IPS-18a (cell line): ENCODE measurements at regions not wholly inside any gene's neighbourhood (a gene's known extent, or its start where the extent isn't known, plus 50 kb on each side); places are given as distances from the start of the nearest gene placed in this dataset.

Experiments used
- H3K27ac ChIP-seq: one replicate; pipeline ENCODE4 v1.5.1; 2013; ENCODE audit warnings: low read length
- H3K27me3 ChIP-seq: one replicate; pipeline ENCODE4 v1.6.1; 2013; ENCODE audit warnings: mild to moderate bottlenecking, low read length; ENCODE audit not compliant: control insufficient read depth, insufficient read depth
- H3K36me3 ChIP-seq: one replicate; pipeline ENCODE4 v1.6.1; 2013; ENCODE audit warnings: low read depth, low read length; ENCODE audit not compliant: control insufficient read depth
- H3K4me1 ChIP-seq: one replicate; pipeline ENCODE4 v1.6.1; 2013; ENCODE audit warnings: low read depth, low read length; ENCODE audit not compliant: control insufficient read depth
- H3K4me3 ChIP-seq: one replicate; pipeline ENCODE4 v1.5.1; 2013; ENCODE audit warnings: low read length
- H3K9ac ChIP-seq: one replicate; pipeline ENCODE4 v1.6.1; 2013; ENCODE audit warnings: mild to moderate bottlenecking, low read length, moderate library complexity
- H3K9me3 ChIP-seq: one replicate; pipeline ENCODE4 v1.6.1; 2013; ENCODE audit warnings: low read depth, low read length; ENCODE audit not compliant: control insufficient read depth

DNA sequence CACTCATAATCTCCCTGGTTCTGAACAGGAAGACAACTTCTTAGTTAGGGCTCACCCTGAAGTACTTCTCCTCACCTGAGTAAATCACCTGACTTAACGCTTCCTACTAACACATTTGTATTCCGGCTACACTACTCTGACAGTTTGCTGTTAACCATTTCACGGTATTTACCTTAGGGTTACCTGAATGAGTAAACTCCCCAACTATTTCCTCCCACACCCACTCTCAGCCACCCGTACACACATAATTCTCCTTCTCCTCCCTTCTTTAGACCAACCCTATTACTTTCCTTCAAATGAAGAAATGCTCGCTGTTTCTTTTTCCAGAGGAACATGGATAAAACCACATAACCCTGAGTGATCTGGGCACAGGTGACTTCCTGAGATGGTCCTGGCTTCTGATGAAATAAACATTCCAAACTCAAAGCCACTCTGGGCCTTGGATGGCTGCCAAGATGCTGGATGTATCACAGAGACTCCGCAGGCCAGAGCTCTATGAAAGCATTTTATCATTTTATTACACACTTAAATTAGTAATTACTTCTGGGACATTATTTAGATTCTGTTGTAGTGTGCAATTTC is 183.6 kb upstream of the ATP11B start:
- H3K27me3 ChIP-seq: no peaks in the 10 kb centered on the region
- H3K4me1 ChIP-seq: peaks cover 3% of the 10 kb centered on the region
- no peaks in the 10 kb centered on the region for H3K36me3 ChIP-seq
- no peaks in the 10 kb centered on the region for H3K9me3 ChIP-seq
- H3K4me3 ChIP-seq: no peak overlapping the region
- no peak overlapping the region for H3K9ac ChIP-seq
- no peak overlapping the region for H3K27ac ChIP-seq

DNA sequence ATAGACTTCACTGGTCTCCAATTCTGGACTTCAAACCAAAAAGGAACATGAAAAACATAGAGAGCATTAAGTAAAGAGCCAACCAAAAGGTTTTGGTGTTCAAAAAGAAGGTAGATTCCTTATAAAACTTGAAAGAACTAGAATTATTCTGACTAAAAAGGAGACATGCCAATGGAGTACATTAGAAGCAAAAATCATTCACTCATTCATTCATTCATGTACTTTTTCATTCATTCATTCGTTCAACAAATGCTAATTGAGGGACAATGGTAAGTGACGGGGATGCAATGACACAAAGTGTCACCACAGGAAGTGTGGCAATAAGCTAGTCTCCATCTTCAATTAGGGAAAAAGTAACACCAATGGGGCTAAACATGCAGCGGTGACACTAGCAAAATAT is 181.0 kb upstream of the ATP11B start:
- peaks cover 8% of the 10 kb centered on the region for H3K4me1 ChIP-seq
- no peak overlapping the region for H3K9ac ChIP-seq
- H3K27me3 ChIP-seq: no peaks in the 10 kb centered on the region
- no peaks in the 10 kb centered on the region for H3K9me3 ChIP-seq
- no peaks in the 10 kb centered on the region for H3K36me3 ChIP-seq
- no peak overlapping the region for H3K4me3 ChIP-seq
- no peak overlapping the region for H3K27ac ChIP-seq

DNA sequence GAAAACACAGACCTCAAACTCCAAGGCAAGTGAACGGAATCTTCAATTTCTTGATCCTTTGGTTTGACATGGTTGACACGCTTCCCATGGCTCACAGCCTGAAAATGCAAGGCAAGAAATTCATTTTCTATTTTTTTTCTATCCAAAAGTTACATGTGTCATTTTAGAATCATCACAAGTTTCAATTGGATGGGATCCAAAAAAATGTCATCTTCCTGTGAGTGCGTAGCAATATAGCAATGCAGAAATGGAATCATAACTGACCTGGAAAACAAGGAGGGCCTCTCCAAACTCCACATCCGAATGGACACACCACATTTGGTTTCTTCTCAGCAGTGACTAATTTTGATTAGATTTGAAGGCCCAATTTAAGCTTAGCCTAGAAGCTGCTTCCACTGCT is 175.8 kb upstream of the ATP11B start:
- Histone ChIP-seq H3K4me3 (no peak overlapping the region), H3K36me3 (no peaks in the 10 kb centered on the region), H3K9ac (no peak overlapping the region), H3K27me3 (no peaks in the 10 kb centered on the region), H3K4me1 (peaks cover 18% of the 10 kb centered on the region), H3K27ac (no peak overlapping the region), H3K9me3 (no peaks in the 10 kb centered on the region)

DNA sequence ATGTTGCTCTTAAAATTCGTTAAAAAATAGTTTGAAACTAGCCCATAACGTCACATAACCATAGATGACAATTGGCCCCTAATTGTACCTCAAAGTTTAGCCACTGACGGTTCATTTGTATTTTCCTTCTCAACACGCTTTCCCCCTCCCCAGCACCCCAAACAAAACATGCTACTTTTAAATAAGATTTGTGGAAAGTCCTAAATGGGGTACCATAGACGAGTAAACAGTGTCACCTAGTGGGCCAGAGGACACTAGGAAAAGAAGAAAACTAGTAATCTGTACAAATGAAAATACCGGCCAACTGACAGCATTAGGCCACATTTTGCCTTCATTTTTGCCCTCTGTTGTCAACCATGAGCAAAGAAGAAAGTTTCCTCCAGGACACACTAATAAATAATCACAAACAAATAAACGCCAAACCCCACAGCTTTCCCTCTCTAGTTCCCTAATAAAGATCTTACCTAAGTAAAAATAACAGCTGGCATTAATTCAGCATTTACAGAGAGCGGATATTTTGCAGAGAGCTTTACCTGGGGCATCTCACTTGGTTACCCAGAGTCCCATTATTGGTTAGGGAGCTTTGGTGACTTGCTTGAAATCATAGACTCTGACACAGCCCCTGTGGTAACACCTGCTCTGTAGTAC is 175.1 kb upstream of the ATP11B start:
- no peaks in the 10 kb centered on the region for H3K36me3 ChIP-seq
- no peak overlapping the region for H3K9ac ChIP-seq
- no peak overlapping the region for H3K27ac ChIP-seq
- peaks cover 18% of the 10 kb centered on the region for H3K4me1 ChIP-seq
- no peaks in the 10 kb centered on the region for H3K9me3 ChIP-seq
- no peaks in the 10 kb centered on the region for H3K27me3 ChIP-seq
- H3K4me3 ChIP-seq: no peak overlapping the region

DNA sequence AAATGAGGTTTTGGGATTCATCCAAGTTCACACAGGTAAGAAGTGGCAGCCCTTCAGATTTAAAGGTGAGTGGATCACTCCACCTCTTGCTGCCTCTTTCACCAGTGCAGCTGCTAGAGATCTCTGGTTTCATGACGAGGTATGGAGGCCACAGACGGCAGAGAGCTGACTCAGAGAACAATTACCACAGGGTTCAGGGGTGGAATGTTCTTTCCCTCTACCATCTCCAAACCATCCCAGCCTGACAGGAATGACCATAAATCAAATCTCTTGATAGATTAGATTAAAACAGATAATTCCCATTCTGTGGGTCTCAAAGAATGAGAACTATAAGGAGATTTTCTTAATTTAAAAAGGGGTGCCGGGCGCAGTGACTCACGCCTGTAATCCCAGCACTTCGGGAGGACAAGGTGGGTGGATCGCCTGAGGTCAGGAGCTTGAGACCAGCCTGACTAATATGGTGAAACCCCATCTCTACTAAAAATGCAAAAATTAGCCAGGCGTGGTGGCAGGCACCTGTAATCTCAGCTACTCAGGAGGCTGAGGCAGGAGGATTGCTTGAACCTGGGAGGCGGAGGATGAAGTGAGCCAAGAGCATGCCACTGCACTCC is 174.2 kb upstream of the ATP11B start:
- H3K4me1 ChIP-seq: peaks cover 18% of the 10 kb centered on the region
- H3K27me3 ChIP-seq: no peaks in the 10 kb centered on the region
- H3K36me3 ChIP-seq: no peaks in the 10 kb centered on the region
- H3K27ac ChIP-seq: no peak overlapping the region
- no peak overlapping the region for H3K9ac ChIP-seq
- H3K4me3 ChIP-seq: no peak overlapping the region
- no peaks in the 10 kb centered on the region for H3K9me3 ChIP-seq

DNA sequence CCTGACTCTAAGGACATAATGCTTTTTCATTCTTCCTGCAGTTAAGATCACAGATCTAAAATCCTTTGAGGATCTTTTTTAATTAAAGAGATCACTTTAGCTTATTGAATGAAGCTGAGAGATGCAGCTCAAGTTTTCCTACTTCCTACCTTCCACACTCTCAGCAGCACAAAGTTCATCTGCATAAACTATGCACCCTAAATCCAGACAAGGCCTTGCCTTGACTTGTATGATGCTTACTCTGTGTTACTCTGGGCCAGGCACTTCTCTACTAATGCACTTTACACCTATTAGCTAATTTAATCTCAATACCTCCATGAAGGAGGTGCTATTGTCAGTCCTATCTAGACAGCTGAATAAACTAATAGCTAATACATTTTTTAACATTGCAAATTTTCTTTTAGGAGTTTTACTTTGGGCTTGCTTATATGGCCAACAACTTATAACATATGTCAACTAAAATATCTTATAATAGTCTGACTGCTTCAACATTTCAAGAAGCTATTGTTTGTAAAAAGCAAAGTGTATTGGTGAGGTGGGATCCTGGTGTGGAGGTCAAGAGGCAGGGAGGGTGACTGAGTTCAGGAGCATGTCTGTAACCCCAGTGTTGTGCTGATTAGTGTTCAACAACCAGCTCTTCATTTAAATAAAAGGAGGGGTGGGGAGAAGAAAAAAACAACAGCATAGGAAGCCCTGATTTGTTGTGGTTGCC is 172.4 kb upstream of the ATP11B start:
- H3K4me1 ChIP-seq: peaks cover 18% of the 10 kb centered on the region
- no peak overlapping the region for H3K4me3 ChIP-seq
- H3K36me3 ChIP-seq: no peaks in the 10 kb centered on the region
- no peaks in the 10 kb centered on the region for H3K27me3 ChIP-seq
- H3K9me3 ChIP-seq: no peaks in the 10 kb centered on the region
- no peak overlapping the region for H3K27ac ChIP-seq
- no peak overlapping the region for H3K9ac ChIP-seq

DNA sequence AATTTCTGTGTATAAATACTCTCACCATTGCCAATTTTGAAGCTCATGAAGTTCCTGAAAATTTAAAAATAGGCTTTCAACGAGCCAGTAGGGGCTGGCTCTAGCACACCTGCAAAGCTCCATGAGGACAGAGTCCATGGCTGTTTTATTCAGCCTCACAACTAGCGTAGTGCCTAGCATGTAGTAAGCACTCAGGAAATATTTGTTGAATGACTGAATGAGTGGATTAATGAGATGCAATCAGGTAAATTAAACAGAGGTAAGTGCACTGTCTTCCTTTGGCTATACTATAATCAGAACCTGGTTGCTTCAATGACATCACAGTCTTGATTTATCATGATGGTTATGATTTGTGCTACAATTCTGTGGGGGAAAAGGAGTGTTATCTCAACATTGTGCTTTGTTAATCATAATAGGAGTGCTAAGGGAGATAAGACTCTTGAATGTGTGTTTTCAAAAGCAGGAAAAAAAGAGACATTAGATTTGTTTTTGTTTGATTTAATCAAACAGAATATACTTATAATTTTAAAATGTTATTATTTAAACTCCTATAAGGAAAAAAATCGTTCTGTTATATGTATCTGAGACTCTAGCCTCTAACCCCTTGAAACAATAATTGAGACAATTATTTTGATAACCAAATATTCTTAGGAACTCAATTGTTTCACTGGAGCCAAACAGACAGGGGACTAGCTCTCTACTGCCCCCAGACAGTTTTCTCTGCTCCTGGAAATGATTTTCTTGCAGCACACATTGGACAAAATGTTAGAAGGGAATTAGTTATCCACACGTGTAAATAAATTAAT is 171.7 kb upstream of the ATP11B start:
- no peak overlapping the region for H3K9ac ChIP-seq
- H3K36me3 ChIP-seq: no peaks in the 10 kb centered on the region
- no peaks in the 10 kb centered on the region for H3K9me3 ChIP-seq
- no peak overlapping the region for H3K4me3 ChIP-seq
- no peaks in the 10 kb centered on the region for H3K27me3 ChIP-seq
- peaks cover 14% of the 10 kb centered on the region for H3K4me1 ChIP-seq
- H3K27ac ChIP-seq: no peak overlapping the region

DNA sequence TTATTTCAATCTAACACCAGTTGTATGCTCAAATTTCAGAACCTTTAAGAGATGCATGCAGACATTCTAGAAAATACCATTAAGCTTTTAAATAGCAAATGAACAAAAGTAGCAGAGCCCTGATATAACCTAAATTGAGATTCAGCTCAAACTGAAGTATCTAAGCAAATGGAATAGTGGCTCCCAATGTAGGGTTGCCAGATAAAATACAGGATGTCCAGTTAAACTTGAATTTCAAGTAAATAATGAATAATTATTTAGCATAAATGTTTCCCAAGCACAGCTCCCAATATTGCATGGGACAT is 171.1 kb upstream of the ATP11B start:
- Histone ChIP-seq H3K27me3 (no peaks in the 10 kb centered on the region), H3K36me3 (no peaks in the 10 kb centered on the region), H3K4me1 (peaks cover 13% of the 10 kb centered on the region), H3K9ac (no peak overlapping the region), H3K4me3 (no peak overlapping the region), H3K9me3 (no peaks in the 10 kb centered on the region), H3K27ac (no peak overlapping the region)

DNA sequence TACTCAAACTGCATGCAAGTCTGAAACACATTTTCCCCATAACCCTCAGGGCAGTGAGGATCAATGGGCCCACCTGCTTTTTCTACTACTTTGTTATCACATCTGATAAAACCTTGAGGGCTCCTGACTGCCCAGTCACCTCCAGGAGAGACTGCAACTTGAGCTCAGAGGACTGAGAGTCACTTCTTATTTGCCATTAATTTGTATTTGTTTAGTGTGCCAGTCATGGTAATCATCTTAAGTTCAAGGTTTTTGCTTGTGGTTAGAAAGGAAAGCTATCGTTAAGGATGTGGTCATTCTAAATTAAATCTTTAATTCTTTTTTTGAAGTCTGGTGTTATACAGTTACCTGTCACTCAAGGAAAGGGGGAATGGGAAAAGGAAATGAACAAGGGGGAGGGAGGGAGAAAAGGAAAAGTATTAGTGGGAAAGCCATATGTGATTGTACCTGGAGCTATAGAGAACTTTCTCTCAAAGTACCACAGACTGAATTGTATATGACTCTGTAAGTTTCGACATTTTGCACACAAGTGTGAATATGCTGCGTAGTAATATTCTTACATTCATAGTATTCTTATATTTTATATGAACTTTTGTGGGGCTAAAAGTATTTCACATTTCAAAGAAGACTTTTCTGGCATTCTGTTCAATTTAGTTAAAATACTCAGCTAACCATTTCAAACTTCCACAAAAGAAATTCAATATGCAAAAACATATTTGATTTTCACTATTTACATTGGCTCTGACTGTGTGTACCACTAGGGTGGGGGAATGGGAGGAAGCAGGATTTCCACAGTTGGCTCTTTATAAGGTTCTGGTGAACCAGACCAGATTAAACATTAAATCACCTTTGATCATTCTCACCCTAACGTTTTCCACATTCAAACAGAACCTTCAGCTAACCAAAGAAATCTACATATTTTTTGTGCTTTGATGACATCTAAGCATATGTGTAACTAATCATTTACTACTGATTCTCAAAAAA is 166.5 kb upstream of the ATP11B start:
- no peak overlapping the region for H3K4me3 ChIP-seq
- H3K27me3 ChIP-seq: no peaks in the 10 kb centered on the region
- H3K27ac ChIP-seq: no peak overlapping the region
- no peak overlapping the region for H3K9ac ChIP-seq
- no peaks in the 10 kb centered on the region for H3K36me3 ChIP-seq
- H3K4me1 ChIP-seq: no peaks in the 10 kb centered on the region
- no peaks in the 10 kb centered on the region for H3K9me3 ChIP-seq

DNA sequence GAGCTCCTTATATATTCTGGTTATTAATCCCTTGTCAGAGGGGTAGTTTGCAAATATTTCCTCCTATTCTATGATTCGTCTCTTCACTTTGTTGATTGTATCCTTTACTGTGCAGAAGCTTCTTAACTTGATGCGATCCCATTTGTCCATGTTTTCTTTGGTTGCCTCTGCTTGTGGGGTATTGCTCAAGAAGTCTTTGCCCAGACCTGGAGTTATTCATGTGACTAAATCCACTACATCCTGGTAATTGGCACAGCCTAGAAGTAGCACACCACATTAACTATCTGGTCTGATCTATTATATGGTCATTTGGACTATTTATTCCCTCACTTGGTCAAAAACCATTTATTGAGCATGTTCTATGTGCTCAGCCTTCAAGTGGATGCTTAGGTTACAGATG is 164.8 kb upstream of the ATP11B start:
- Histone ChIP-seq H3K36me3 (no peaks in the 10 kb centered on the region), H3K9me3 (no peaks in the 10 kb centered on the region), H3K27ac (no peak overlapping the region), H3K9ac (no peak overlapping the region), H3K27me3 (no peaks in the 10 kb centered on the region), H3K4me1 (no peaks in the 10 kb centered on the region), H3K4me3 (no peak overlapping the region)
